ENCODE measurements at regions not wholly inside any gene's neighbourhood (a gene's known extent, or its start where the extent isn't known, plus 50 kb on each side); places are given as distances from the start of the nearest gene placed in this dataset.

DNA sequence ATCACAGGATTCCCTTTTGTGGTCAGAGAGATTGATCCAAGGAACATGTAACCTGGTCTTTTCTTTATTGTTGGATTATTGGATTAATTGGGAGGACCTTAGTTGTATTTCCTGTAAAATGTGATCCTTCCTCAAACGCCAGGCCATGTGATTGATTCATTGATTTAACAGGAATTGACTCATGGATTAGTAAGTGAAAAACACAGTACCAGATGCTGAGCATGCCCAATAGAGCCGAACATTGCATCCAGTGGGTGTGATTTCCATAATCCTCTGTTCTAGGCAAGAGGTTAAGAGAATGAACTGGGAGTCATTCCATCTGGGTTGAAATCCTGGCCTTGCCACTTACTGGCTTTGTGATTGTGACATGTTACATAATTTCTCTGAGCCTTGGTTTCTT lies 522.3 kb downstream of the MAT2B start:
- DNase-seq (ENCODE audit: low spot score), result no peak

DNA sequence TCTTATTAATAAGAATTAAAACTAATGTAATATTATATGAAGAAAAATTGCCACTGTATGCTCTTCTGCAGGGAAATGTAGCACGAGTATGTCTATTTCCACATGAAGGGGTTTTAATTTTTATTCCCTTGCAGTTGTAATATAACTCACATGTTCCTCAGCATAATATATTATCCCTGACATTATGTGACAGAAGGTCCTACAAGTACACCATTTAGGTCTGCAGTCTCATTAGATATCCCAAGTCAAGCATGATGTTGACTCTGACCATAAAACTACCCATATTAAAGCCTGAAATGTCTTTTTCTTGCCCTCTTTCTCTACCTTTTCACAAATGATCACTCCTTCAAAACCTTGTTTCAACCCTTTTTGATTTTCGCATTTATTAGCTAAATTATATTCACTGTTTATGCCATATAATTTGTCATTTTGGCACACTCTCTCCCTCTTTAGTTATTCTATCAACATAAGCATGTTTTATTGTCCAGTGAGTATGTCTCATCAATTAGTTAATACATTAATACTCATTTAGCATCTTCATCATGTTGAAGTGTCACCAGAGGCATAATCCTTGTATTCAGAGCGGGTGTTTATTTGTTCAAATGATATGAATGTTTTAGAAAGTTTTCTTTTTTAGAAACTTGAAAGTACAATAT lies 532.8 kb downstream of the MAT2B start:
- no peak for DNase-seq (ENCODE audit: low spot score)

DNA sequence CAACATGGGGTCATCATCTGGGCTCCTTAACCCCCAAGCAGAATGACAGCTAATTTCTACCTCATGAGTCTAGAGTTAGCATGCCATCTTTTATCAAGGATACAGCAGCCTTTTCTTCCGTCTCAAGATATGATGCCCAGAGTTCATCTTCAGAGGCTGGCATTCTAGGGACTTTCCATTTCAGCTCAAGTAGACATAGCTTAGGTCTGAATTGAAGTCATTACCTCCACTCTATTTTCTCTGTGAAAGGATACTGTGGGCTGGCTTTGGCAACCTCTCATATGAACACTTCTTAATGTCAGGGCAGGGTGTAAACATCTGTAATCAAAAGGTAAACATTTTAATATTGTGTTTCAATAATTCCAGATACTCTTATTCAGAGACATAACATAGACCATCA lies 535.7 kb downstream of the MAT2B start:
- DNase-seq (ENCODE audit: low spot score), result no peak

DNA sequence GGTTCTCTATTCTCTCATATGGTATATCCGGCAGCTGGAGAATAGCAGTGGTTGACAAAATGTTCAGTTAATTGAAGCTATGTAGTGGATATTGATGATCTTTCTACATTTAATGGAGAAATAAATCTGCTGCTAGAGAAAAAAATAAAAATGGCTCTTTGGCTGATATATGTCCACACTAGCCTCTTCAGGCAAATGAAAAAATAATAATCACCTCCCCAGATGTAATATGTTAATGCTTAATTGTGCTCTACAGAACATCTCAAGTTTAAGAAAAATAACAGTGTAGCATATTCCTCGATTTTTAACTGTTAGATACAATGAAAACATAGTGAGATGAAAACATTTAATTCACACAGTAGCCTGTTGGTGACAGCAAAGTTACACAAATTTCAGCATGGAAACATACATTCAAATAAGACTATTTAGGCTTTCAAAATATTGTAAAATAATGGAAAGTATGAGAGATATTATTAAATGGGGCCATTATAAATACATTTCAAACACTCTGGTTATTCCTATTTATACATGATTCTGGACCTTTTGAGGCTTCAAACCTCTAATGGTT lies 543.0 kb downstream of the MAT2B start:
- no peak for DNase-seq (ENCODE audit: low spot score)

DNA sequence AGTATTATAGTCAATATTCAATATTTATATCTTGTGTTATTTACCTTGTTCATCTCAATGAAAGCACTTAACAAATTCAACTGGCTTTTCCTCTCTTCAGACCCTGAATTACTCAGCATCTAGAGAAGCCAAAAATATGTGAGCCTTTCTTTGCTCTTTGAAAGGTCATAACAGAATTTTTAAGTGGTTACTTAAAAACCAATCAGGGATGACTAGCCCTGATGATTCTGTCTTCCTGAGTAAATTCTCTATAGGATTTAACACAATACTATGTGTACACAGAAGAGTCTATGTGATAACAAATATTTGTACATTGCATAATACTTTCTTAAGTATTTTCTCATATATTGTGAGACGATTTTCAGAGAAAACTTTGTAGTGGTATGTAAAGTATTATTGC lies 546.3 kb downstream of the MAT2B start:
- DNase-seq (ENCODE audit: low spot score), result no peak

DNA sequence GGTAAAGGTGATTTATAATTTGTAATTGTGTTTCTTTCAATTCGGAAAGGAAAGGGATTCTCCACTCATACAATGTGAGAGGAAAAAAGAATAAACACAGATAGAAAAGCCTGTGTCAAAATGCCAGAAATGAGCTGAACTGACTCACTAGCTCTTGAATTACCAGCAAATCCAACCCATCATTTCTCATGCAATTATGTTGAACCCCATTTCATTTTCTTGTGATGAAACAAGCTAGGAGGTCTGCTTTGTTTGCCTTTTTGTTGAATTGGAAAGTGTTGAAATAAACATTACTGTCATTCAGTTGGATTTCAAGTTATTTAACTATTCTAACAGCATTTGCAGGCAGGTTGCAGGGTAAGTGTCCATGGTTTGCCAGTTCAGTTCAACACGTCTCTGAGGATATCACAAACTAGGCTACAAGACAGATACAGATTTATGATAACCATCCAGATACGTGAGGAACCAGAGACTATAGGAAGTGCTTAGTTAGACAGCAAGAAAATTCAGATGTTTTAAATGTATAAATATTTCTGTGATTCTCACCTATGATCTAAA lies 547.2 kb downstream of the MAT2B start:
- DNase-seq (ENCODE audit: low spot score), result no peak

DNA sequence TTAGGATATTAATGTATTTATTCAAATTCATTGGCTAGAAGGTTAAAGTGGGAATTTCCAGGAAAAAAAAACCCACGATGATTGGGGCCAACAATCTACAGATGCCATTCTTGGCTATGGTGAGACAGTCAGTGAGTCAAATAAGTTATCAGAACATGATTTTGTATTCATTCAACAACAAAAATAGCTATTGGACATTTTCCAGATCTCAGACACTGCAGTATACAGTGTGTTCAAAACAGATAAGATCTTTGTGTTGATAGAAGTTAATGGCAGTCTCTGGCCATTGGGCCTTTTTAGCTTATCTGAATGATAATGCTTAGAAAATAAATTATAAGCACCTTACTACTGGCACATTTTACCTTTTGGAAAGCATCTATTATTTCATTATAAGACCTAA lies 547.7 kb downstream of the MAT2B start:
- DNase-seq (ENCODE audit: low spot score), result no peak

DNA sequence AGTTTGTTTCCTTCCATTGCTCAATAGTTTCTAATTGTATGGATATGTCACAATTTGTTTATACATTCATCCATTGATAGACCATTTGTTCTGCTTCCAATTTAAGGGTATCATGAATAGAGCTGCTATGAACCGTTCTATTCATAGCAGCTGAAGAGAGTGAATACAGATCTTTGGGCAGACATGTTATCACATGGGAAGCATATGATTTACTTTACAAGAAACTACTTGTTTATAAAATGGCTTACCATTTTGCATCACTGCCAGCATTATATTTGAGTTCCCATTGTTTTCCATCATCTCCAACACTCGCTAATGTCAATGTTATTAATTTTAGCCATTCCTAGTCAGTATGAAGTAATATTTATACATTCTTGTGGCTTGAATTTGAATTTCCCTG lies 549.0 kb downstream of the MAT2B start:
- no peak for DNase-seq (ENCODE audit: low spot score)

DNA sequence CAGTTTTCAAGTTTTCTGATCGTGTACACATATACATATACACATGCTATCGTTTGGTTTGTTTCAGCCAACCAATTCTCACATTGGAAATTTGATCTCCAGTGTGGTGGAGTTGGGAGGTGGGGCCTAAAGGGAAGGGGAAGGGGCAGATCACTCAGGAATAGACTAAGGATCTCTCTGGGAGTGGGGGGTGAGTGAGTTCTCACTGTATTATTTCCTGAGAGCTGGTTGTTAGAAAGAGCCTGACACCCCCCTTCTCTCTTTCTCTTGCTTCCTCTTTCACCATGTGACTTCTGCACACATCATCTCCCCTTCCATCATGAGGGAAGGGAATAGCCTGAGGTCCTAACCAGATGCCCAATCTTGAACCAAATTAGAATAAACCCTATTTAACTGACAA lies 551.7 kb downstream of the MAT2B start:
- no peak for DNase-seq (ENCODE audit: low spot score)

DNA sequence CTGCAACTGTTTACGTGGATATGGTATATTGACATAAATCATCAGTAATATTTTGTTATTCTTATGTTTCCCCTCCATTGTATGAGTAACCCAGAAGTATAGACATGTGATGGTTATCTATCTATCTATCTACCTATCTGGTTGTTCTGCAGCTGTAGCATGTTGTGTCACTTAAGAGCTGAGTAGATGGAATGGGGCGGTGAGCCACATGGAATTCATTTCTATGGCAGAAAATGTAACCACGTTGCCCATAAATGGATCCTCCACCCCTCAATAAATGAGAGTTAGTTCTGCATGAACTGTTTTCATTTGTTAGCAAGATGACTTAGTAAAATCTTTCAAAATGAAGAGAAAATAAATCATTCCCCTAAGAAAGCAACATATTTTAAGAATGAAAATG lies 553.2 kb downstream of the MAT2B start:
- no peak for DNase-seq (ENCODE audit: low spot score)

DNA sequence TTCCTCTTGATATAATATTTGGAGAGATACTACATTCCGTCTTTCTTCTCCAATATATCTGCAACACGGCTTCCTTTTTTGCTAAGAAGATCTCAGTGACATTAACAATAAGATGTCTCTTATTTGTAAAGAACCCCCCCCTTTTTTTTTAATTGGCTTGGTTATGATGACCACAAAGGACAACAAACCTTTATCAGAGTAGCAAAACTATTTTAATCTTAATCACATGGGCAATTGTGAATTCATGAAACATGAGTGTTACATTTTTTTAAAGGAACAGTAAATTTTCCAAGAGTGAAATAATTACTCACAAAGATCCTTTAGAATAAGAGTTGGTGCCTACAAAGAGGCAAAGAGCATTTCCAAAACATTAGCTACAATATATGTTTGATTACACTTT lies 554.1 kb downstream of the MAT2B start:
- DNase-seq (ENCODE audit: low spot score), result no peak

DNA sequence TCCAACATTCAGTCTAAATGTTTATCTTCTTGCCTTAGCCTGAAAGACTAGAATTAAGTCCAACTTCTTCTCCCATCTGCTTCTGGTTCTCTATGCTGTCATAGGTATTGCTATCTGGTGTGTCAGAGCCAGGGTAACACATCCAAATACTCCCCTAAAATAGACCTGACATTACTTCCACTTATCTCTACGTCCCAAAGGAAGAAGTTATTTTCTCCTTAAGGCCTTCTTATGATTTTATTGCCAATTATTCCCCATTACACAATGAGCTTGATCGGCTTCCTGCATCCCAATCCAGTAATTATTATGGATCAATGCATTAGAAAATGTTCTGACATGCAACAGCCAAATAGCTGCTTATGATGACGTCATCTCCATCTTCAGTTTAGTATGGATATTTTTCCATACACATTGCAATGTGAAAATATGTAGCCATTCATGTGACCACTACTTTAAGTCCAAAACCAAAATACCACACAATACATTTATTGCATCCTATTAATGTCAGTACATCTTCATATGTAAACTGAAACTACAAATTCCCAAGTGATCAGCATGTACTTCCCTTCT lies 555.5 kb downstream of the MAT2B start:
- DNase-seq (ENCODE audit: low spot score), result no peak

DNA sequence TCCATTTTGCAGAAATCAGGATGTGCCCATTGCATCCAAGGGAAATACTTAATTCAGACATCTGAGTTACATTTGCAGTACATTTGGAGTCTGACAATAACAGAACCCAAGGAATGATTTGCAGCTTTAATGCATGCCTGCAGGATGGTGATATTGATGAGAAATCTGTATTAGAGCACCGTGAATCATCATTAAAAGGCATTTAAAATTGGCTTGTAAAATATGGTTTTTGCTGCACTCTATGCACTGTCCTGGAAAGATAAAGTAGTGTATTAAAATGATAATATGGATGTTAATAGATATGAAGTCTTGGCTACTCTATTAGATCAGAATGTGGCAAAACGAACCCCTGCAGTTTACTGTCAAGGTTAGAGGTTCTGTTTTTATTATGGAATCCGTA lies 556.9 kb downstream of the MAT2B start:
- no peak for DNase-seq (ENCODE audit: low spot score)

DNA sequence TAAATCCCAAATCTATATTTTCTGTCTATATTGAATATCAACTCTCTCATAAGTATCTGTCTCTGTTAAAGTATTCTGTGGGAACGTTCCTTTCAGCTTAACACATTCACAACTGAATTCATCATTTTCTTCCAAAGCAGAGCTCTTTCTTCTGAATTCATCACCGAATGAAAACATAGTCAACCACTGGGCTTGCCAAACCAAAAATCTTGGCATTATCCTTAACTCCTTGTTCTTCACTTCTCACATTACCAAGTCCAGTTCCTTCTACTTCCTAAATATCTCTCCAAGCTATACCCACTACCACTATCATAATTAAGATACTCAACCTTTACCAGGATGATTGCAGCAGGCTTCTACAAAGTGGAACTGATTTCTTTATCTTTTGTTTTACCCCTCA lies 559.8 kb downstream of the MAT2B start:
- no peak for DNase-seq (ENCODE audit: low spot score)

DNA sequence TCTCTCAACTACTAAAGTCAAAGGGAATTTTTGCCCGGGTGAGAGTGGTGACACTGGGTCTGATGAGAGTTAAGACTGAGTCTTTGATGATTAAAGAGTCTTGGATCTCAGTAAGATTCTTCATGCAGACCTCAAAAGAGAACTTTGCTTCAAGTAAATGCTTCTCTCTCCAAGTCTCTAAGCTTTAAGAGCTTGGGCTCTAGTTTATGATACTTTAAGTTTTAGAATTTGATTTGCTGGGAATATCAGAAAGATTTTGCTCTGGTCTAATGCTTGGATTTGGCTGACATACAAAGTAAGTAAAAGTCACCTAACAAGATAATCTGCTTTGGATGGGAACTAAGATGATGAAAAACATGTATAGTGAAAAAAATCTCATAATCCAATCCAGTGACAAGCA lies 566.3 kb downstream of the MAT2B start:
- no peak for DNase-seq (ENCODE audit: low spot score)

DNA sequence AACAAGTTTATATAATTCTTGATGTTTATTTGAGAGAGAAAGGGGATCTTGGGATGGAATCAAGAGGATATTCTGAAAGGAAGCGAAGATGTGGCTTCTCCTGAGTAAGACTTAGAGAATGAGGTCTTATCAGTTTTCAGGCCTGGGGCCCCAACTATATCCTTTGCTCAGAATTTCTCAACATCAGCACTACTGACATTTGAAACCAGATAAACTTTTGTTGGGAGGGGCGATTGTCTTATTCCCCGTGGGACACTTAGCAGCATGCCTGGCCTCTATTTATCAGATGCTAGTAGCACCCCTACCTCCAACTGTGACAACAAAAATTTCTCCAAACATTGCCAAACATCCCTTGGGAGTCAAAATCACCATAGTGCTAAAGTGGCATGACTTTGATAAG lies 567.7 kb downstream of the MAT2B start:
- no peak for DNase-seq (ENCODE audit: low spot score)

DNA sequence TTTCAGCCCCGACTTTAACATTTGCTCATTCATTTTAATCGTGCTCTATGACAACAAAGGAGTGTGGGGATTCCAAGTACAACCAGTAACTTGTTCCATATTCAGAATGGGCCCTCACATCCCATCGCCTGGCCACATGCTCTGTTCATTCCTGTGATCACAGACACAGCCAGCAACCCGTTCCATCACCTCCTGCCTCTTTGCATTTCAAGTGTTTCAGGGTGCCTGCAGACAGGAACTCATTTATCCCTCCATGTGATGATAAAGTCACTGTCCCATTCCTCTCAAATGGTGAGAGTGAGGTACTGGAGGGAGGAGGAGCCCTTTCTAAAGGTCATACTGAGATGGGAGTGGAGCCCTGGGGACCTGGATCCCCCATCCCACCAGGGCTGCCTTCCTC lies 571.1 kb downstream of the MAT2B start:
- no peak for DNase-seq (ENCODE audit: low spot score)

DNA sequence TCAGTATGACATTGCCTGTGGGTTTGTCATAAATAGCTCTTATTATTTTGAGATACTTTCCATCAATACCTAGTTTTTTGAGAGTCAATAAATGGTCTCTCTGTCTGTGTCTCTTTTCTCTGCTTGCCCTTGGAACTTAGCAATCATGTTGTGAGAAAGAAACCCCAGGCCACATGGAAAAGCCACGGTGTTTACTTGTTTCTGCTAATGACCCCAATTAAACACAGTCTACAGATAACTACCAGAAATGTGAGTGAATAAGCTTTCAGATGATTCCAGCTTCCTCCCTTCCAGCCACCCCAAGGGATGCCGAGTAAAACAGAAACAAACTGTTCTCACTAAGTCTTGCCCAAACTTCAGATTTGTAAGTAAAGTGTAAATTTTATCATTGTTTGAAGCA lies 584.9 kb downstream of the MAT2B start:
- DNase-seq (ENCODE audit: low spot score), result no peak

DNA sequence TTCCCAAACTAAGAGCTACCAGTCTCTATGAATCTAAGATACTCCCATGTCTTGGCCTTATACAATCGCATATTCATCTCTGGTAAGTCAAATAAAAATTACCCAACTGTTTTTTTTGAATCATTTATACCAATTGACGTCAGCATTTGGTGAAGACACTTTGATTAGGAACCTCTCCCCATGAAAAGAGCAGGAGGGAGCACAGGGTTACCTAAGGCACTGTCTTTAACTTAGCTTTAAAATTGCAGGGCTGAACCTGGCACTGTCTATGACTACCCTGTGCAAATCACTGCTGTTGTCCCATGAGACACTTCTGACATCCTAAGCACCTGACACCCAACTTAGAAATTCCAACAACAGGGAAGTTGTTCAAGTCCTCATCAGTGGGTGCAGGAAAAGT lies 586.4 kb downstream of the MAT2B start:
- no peak for DNase-seq (ENCODE audit: low spot score)

DNA sequence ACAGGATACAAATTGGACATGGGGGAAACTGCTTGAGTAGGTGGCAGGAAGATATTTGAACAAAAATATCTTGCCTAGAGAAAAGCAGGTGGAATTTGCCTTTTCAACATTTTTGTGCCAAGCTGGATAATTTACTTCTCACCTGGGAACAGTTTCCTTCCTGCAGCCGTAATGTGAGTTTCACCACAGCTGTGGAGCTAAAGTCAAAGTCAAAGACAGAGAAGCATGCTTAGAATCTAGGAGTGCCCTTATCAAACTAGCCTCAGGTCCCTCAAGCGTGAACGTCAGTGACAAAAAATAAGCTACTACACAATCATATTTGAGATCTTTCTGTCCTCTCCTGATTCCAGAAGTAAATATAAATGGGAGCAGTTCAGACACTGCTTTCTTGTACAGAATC lies 588.9 kb downstream of the MAT2B start:
- no peak for DNase-seq (ENCODE audit: low spot score)

DNA sequence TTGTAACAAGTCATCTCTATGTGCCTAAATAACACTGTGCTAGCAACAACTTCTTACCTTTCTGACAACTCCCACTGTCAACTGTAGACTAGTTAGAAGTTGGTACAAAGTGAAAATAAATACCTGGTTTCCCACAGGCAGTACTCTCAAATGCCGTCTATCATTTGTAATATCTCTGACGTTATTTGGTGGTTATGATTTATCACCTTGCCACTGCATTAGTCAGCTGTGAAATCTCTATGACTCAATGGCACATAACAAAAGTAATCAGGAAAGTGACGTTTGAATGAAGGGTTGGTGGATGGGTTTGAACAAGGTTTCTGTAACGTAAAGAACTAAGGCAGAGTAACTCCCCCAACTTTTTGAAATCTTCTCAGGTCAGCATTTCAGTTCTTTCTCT lies 592.3 kb downstream of the MAT2B start:
- no peak for DNase-seq (ENCODE audit: low spot score)

DNA sequence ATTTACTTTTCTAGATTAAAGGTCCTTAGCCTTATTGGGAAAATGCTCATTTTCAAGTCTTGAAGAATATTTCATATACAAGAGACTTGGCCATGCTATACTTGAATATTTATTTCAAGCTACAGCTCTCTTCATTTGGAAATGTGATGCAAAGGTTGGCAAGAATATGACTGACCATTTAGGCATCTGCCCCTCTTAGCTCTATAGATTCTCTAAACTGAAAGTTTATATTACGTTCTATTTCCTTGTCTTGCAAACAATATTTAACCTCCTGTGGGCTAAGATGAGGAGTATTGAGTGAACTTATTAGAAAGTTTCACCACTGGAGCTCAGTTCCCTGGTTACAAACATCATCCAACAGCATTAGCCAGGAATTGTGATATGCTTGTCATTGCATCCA lies 593.1 kb downstream of the MAT2B start:
- DNase-seq (ENCODE audit: low spot score), result no peak

DNA sequence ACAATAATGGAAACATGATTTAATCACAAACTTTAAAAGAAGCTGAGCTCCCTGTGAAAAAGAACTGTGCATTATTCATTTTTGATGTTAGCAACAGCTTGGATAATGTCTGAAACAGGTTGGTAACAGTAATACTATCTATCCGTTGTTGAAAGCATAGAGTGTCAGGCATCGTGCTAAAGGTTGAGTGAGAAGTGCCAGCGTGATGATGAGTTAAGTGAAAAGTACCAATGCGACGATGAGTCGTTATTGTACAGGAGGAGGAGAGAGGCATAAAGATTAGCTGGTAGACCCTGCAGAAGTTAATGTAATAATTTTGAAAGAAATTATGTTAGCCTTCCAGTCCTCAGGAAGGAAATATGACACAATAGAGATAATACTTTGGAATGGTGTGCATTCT lies 593.6 kb downstream of the MAT2B start:
- no peak for DNase-seq (ENCODE audit: low spot score)

DNA sequence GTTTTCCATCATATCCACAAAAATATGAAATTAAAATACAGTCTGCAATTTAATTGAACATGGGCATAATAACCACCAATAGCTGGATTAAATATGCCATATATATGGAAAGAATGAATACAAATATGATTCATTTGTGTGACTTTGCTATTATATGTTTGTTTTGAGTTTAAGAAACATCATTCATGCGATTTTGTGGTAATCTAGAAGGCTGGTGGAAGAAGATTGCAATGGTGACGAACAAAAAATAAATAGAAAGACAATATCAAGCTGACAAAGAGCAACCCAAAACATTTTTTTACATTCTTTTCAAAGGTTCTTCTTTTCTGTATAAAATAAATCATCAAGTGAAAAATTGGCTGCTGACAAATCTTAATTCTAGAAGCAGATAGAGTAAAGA lies 610.0 kb downstream of the MAT2B start:
- no peak for DNase-seq (ENCODE audit: low spot score)
